ENCODE measurements at regions not wholly inside any gene's neighbourhood (a gene's known extent, or its start where the extent isn't known, plus 50 kb on each side); places are given as distances from the start of the nearest gene placed in this dataset.

DNA sequence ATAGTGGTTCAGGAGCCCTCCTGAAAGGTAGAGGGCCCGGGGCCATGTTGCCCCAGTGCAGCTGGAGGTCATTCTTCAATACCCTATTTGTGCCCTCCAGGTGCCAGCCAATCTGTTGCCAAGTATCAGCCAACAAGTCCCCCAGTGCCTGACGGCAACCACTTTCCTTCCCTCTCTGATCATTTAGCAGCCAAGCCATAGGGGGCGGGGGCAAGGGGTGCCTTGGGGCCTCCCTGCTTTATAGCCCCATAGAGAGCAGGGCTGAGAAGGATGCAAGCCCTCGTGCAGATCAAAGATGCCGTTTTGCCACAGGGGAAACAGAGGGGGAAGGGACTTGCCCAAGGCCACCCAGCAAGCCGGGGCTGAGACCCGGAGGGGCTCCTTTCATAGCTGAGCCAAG lies 149.0 kb upstream of the CHST15 start:
- TF ChIP-seq, protein P1, sequence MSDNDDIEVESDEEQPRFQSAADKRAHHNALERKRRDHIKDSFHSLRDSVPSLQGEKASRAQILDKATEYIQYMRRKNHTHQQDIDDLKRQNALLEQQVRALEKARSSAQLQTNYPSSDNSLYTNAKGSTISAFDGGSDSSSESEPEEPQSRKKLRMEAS (CRISPR knock-in tag; IDR thresholded peaks at IDR 0.05): no peak
- TF ChIP-seq ESRRA (CRISPR knock-in tag; IDR thresholded peaks at IDR 0.05; ENCODE audit: borderline replicate concordance) (no peak), JUN (CRISPR knock-in tag; IDR thresholded peaks at IDR 0.05) (no peak), TEAD4 (CRISPR knock-in tag; IDR thresholded peaks at IDR 0.05) (no peak)
- TF ChIP-seq, protein P2, sequence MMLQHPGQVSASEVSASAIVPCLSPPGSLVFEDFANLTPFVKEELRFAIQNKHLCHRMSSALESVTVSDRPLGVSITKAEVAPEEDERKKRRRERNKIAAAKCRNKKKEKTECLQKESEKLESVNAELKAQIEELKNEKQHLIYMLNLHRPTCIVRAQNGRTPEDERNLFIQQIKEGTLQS (CRISPR knock-in tag; conservative IDR thresholded peaks at IDR 0.05): no peak
- TF ChIP-seq, protein P3, sequence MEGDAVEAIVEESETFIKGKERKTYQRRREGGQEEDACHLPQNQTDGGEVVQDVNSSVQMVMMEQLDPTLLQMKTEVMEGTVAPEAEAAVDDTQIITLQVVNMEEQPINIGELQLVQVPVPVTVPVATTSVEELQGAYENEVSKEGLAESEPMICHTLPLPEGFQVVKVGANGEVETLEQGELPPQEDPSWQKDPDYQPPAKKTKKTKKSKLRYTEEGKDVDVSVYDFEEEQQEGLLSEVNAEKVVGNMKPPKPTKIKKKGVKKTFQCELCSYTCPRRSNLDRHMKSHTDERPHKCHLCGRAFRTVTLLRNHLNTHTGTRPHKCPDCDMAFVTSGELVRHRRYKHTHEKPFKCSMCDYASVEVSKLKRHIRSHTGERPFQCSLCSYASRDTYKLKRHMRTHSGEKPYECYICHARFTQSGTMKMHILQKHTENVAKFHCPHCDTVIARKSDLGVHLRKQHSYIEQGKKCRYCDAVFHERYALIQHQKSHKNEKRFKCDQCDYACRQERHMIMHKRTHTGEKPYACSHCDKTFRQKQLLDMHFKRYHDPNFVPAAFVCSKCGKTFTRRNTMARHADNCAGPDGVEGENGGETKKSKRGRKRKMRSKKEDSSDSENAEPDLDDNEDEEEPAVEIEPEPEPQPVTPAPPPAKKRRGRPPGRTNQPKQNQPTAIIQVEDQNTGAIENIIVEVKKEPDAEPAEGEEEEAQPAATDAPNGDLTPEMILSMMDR (IDR thresholded peaks at IDR 0.05): no peak
- TF ChIP-seq, protein P4, sequence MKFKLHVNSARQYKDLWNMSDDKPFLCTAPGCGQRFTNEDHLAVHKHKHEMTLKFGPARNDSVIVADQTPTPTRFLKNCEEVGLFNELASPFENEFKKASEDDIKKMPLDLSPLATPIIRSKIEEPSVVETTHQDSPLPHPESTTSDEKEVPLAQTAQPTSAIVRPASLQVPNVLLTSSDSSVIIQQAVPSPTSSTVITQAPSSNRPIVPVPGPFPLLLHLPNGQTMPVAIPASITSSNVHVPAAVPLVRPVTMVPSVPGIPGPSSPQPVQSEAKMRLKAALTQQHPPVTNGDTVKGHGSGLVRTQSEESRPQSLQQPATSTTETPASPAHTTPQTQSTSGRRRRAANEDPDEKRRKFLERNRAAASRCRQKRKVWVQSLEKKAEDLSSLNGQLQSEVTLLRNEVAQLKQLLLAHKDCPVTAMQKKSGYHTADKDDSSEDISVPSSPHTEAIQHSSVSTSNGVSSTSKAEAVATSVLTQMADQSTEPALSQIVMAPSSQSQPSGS (CRISPR knock-in tag; IDR thresholded peaks at IDR 0.05; ENCODE audit: borderline replicate concordance, low read depth): no peak
- TF ChIP-seq, protein P5, sequence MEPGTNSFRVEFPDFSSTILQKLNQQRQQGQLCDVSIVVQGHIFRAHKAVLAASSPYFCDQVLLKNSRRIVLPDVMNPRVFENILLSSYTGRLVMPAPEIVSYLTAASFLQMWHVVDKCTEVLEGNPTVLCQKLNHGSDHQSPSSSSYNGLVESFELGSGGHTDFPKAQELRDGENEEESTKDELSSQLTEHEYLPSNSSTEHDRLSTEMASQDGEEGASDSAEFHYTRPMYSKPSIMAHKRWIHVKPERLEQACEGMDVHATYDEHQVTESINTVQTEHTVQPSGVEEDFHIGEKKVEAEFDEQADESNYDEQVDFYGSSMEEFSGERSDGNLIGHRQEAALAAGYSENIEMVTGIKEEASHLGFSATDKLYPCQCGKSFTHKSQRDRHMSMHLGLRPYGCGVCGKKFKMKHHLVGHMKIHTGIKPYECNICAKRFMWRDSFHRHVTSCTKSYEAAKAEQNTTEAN (CRISPR knock-in tag; IDR thresholded peaks at IDR 0.05): no peak

Measured in WTC11 (cell line).